Muscle of leg (tissue), 3 donors: ENCODE measurements at regions not wholly inside any gene's neighbourhood (a gene's known extent, or its start where the extent isn't known, plus 50 kb on each side); places are given as distances from the start of the nearest gene placed in this dataset.

Experiments
- DNase-seq: peaks from one replicate; pipeline ENCODE4 v3.0.0; 2013
- H3K27ac ChIP-seq: one replicate; pipeline ENCODE4 v1.5.1; 2013; ENCODE audit warnings: mild to moderate bottlenecking, low read length, control low read depth
- H3K27me3 ChIP-seq: one replicate; pipeline ENCODE4 v1.6.1; 2013; ENCODE audit warnings: low read length; ENCODE audit not compliant: control insufficient read depth, insufficient read depth
- H3K36me3 ChIP-seq: one replicate; pipeline ENCODE4 v1.6.1; 2013; ENCODE audit warnings: low read length; ENCODE audit not compliant: control insufficient read depth, insufficient read depth
- H3K4me1 ChIP-seq: one replicate; pipeline ENCODE4 v1.6.1; 2013; ENCODE audit warnings: low read length; ENCODE audit not compliant: control insufficient read depth, insufficient read depth
- H3K4me3 ChIP-seq: one replicate; pipeline ENCODE4 v1.5.1; 2013; ENCODE audit warnings: low read length, control low read depth
- H3K9me3 ChIP-seq: replicated peaks from 2 replicates; pipeline ENCODE4 v1.6.1; 2013; ENCODE audit warnings: low read depth, low read length; ENCODE audit not compliant: control insufficient read depth
- WGBS: methylation state at CpG from one replicate; pipeline ENCODE4 v1.1.5; 2013; ENCODE audit warnings: missing lambda C conversion rate; ENCODE audit not compliant: insufficient coverage; 5-methylcytosine and 5-hydroxymethylcytosine counted together

DNA sequence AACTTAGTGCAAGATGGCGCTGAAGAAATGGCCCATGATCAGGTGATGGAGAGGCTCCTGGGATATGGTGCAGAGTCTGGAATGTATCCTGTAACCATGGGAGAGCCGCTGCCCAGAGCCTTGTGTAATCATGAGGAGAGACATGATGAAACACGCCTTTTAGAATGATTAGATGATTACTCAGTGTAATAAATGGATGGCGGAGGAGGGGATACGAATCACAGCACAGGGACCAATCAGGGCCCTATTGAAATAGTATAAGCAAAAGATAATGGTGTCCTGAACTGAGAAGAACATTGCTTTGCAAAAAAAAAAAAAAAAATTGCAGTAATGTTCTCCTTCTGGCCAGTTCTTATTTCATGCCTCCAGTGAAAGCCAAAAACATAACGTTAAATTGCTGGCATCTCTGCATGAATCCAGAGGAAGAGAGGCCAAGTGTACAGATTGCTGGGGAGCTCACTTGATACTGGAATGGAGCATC is 668.5 kb upstream of the AUTS2 start:
- no peak overlapping the region for H3K27ac ChIP-seq
- no peaks in the 10 kb centered on the region for H3K4me1 ChIP-seq
- H3K36me3 ChIP-seq: no peaks in the 10 kb centered on the region
- 79% methylated on average over 5 of the region's 6 CpGs for WGBS
- no peaks in the 10 kb centered on the region for H3K9me3 ChIP-seq
- peak; percentile 80 for DNase-seq
- no peaks in the 10 kb centered on the region for H3K27me3 ChIP-seq
- H3K4me3 ChIP-seq: no peak overlapping the region

DNA sequence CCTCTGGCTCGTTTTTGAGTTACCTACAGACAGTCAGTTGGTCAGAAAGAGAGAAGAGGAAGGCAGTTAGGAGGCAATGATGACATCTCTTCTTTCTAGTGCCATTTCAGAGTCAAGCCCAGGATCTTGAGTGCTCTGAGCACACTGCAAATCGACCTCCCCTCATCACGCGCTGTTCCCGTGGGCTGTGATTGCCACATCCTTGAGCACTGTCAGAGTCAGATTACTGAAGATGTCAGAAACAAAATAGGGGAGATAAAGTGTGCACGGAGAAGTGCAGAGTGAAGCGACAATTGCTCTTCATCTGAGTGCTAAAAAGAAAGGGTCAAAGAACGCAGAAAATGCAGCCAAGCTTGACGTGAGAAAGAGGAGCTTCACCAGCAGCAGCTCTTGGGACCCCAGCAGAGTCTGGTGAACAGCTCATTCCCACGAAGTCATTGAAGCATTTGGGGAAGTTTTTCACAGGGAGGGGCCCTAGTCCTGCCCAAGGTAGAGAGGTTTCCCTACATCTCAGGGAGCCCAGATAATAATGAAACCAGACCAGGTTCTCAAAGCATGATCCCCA is 661.7 kb upstream of the AUTS2 start:
- DNase-seq: no peak
- H3K4me3 ChIP-seq: no peak overlapping the region
- H3K36me3 ChIP-seq: no peaks in the 10 kb centered on the region
- H3K27me3 ChIP-seq: no peaks in the 10 kb centered on the region
- WGBS: 51% methylated on average over 7 of the region's 10 CpGs
- H3K27ac ChIP-seq: no peak overlapping the region
- no peaks in the 10 kb centered on the region for H3K9me3 ChIP-seq
- H3K4me1 ChIP-seq: no peaks in the 10 kb centered on the region

DNA sequence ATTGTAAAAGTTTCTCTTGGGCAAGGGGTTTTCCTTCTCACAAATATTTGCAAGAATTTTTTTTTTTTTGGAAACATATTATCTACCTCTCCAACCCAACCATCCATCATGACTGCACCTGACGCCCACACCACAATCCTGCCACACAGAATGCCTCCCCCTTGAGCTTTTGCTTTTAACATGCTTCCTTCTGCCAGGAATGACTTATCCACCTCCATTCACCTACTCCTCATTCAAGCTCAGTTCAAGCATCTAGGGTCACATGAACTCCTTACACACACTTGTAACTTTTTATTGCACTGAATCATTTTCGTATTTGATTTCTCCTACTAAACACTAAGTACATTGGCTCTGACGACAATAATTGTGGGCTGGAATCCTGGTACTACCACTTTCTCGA is 660.1 kb upstream of the AUTS2 start:
- 15% methylated on average over 1 of the region's 4 CpGs for WGBS
- no peaks in the 10 kb centered on the region for H3K4me1 ChIP-seq
- no peaks in the 10 kb centered on the region for H3K9me3 ChIP-seq
- H3K27me3 ChIP-seq: no peaks in the 10 kb centered on the region
- no peaks in the 10 kb centered on the region for H3K36me3 ChIP-seq
- no peak for DNase-seq
- H3K4me3 ChIP-seq: no peak overlapping the region
- no peak overlapping the region for H3K27ac ChIP-seq

- Histone ChIP-seq H3K9me3 (peaks cover 3% of the 10 kb centered on the region), H3K4me1 (no peaks in the 10 kb centered on the region), H3K36me3 (no peaks in the 10 kb centered on the region), H3K4me3 (no peak overlapping the region), H3K27me3 (no peaks in the 10 kb centered on the region), H3K27ac (no peak overlapping the region)
- DNase-seq: no peak
Observed at GRCh38 chr7:68943786-68944185, 654.5 kb upstream of the AUTS2 start.

DNA sequence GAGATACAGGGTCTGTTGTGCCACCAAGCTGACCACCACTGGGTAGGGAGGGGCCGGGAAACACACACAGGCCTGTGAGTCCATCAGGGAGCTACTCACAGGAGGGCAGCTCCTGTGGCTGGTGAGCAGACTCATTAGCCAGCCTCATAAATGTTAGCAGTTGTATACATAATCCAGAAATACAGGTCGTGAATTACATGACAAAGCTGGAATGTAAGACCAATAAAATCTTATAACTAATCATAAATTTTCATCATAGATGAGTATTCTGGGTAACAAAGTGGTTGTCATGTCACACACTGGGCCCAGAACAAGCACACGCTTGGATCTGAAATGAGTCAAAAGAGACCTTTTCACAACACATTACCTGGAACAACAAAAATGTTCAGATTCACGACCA is 642.6 kb upstream of the AUTS2 start:
- Histone ChIP-seq H3K27ac (no peak overlapping the region), H3K27me3 (no peaks in the 10 kb centered on the region), H3K36me3 (no peaks in the 10 kb centered on the region), H3K4me3 (no peak overlapping the region), H3K9me3 (no peaks in the 10 kb centered on the region), H3K4me1 (no peaks in the 10 kb centered on the region)
- no peak for DNase-seq
- 74% methylated on average over 2 of the region's 4 CpGs for WGBS

GRCh38 chr7:68958571-68958970 is 639.7 kb upstream of the AUTS2 start:
- WGBS: no CpG with 5 or more reads among the region's 2 CpGs
- Histone ChIP-seq H3K9me3 (no peaks in the 10 kb centered on the region), H3K4me3 (no peak overlapping the region), H3K36me3 (no peaks in the 10 kb centered on the region), H3K27ac (no peak overlapping the region), H3K27me3 (no peaks in the 10 kb centered on the region), H3K4me1 (no peaks in the 10 kb centered on the region)
- DNase-seq: no peak

DNA sequence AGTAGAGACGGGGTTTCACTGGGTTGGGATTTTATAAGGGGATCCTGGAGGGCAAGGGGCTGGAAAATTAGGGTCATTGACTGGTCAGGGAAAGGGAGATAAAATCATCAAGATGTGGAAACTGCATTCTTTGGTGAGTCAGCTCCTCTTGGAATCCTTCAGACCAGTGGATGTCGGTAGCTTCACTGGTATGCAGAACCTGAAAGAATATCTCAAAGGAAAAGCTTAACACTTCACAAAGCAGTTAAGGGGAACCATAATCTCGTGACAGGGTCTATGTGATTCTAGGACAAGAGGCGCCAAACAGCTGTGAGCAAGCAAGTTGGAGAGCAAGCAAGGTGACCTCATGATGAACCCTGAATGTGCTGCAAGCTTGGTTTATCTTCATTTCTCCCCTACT is 634.7 kb upstream of the AUTS2 start:
- 19% methylated on average over 2 of the region's 4 CpGs for WGBS
- no peaks in the 10 kb centered on the region for H3K4me1 ChIP-seq
- no peak overlapping the region for H3K4me3 ChIP-seq
- no peak overlapping the region for H3K27ac ChIP-seq
- DNase-seq: peak; percentile 92
- no peaks in the 10 kb centered on the region for H3K9me3 ChIP-seq
- H3K36me3 ChIP-seq: no peaks in the 10 kb centered on the region
- no peaks in the 10 kb centered on the region for H3K27me3 ChIP-seq

DNA sequence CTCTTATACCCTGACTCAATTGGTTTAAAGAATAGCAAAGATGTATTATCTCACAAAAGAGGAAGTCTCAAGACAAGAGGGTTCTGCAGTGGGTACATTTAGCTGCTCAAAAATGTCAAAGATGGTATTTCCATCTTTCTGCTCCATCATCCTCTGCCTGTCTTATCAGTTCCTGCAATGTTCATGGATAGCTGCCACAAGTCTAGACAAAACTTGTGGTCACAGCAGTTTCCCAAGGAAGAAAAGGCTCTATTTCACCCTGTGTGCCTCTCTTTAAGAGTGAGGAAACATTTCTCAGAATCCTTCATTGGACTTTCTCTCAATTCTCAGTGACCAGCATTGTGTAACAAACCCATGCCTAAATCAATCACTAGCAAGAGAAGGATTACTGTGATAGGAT is 634.2 kb upstream of the AUTS2 start:
- DNase-seq: no peak
- no peaks in the 10 kb centered on the region for H3K4me1 ChIP-seq
- H3K36me3 ChIP-seq: no peaks in the 10 kb centered on the region
- no peaks in the 10 kb centered on the region for H3K27me3 ChIP-seq
- H3K9me3 ChIP-seq: no peaks in the 10 kb centered on the region
- H3K4me3 ChIP-seq: no peak overlapping the region
- H3K27ac ChIP-seq: no peak overlapping the region

DNA sequence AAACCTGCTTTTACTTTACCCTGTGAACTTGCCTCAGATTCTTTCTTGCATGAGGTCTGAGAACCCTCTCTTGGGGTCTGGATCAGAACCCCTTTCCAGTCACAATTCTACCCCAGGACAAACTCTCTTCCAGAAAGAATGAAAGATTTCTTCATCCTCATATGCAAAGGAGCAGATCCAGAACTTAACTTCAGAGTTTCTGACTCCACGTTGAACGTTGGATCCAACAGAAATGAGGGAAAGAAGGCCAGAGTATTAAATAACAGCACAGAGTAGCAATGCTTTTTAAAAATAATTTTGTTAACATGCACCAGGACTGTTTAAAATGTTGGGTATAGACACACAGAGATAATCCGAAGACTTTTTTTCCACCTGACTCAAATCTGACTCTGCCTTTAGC is 632.9 kb upstream of the AUTS2 start:
- no CpG with 5 or more reads among the region's 3 CpGs for WGBS
- no peak overlapping the region for H3K27ac ChIP-seq
- H3K4me1 ChIP-seq: no peaks in the 10 kb centered on the region
- H3K9me3 ChIP-seq: no peaks in the 10 kb centered on the region
- DNase-seq: peak; percentile 73
- no peaks in the 10 kb centered on the region for H3K36me3 ChIP-seq
- no peak overlapping the region for H3K4me3 ChIP-seq
- no peaks in the 10 kb centered on the region for H3K27me3 ChIP-seq

DNA sequence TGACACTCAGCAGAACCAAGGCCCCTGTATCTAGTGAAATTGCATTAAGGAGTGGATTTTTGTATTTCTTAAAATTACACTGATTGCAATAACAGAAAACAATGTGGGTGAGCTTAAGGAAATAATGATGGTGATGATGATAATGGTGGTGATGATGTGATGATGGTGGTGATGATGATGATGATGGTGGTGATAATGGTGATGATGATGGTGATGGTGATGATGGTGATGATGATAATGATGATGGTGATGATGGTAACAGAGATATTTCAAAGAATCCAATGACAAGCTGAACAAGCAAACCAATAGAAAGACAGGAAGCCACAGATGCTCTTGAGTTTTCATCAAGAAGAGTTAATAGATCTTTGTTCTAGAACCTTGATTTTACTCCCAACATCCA is 630.7 kb upstream of the AUTS2 start:
- Histone ChIP-seq H3K4me3 (no peak overlapping the region), H3K27me3 (peaks cover 2% of the 10 kb centered on the region), H3K4me1 (no peaks in the 10 kb centered on the region), H3K27ac (no peak overlapping the region), H3K36me3 (no peaks in the 10 kb centered on the region), H3K9me3 (no peaks in the 10 kb centered on the region)
- no peak for DNase-seq

- DNase-seq: no peak
- H3K27ac ChIP-seq: no peak overlapping the region
- H3K27me3 ChIP-seq: peaks cover 7% of the 10 kb centered on the region
- no peak overlapping the region for H3K4me3 ChIP-seq
- H3K36me3 ChIP-seq: no peaks in the 10 kb centered on the region
- H3K4me1 ChIP-seq: no peaks in the 10 kb centered on the region
- no CpG with 5 or more reads among the region's 3 CpGs for WGBS
- no peaks in the 10 kb centered on the region for H3K9me3 ChIP-seq
Observed at GRCh38 chr7:68969571-68969970, 628.7 kb upstream of the AUTS2 start.
